Fibroblast of lung (primary cell): ENCODE measurements at regions not wholly inside any gene's neighbourhood (a gene's known extent, or its start where the extent isn't known, plus 50 kb on each side); places are given as distances from the start of the nearest gene placed in this dataset.

Experiments
- EZH2 ChIP-seq: IDR thresholded peaks from 2 replicates; pipeline ENCODE4 v1.5.1; 2012; ENCODE audit warnings: low read length, control low read depth, mild to moderate bottlenecking; ENCODE audit errors: missing control alignments
- TF ChIP-seq, protein P1 (sequence below), 2 donors: IDR thresholded peaks in 1 of 2; conservative IDR thresholded peaks in 1 of 2; 1 replicate in 1 of 2; 2 replicates in 1 of 2; pipeline ENCODE4 v1.5.1; 2011 to 2012; ENCODE audit warnings: low read length in 2 of 2, control low read depth in 1 of 2, inconsistent platforms in 1 of 2, low read depth in 1 of 2, mild to moderate bottlenecking in 1 of 2

DNA sequence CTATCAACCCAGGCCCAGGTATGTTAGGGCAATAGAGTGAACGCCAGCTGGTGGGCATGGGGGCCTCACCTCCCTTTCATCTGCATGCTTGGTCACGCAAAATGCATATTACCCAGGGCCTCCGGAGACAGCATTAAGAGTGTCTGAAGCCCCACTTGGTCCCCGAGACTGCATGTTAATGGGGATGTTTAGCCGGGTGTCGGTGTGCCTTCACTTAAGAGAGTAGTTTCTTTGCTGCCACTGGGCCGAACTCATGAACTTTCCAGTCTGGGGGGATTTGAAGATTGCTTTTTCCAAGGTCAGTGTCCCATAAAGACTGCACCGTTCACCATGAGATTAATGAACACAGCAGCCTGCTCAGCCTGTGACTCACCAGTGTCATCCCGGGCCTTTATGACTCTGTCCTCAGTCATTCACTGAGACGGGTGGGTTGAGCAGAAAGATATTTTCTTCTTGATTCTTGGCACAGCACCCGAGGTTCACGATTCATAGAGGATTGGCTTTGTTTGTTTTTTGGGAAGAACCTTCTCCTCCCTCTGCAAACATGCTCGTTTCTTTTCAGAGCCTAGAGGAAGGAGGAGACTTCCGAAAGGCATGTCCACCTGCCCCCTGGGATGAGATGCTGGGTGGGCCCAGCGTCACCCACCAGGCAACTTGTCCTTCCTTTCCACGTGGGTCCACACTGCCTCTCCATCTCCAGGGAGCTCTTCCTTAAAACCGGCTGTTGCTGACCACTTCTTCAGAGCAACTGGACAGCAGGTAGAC is 199.1 kb downstream of the GLI2 start:
- no peak for TF ChIP-seq EZH2
- TF ChIP-seq, protein P1, sequence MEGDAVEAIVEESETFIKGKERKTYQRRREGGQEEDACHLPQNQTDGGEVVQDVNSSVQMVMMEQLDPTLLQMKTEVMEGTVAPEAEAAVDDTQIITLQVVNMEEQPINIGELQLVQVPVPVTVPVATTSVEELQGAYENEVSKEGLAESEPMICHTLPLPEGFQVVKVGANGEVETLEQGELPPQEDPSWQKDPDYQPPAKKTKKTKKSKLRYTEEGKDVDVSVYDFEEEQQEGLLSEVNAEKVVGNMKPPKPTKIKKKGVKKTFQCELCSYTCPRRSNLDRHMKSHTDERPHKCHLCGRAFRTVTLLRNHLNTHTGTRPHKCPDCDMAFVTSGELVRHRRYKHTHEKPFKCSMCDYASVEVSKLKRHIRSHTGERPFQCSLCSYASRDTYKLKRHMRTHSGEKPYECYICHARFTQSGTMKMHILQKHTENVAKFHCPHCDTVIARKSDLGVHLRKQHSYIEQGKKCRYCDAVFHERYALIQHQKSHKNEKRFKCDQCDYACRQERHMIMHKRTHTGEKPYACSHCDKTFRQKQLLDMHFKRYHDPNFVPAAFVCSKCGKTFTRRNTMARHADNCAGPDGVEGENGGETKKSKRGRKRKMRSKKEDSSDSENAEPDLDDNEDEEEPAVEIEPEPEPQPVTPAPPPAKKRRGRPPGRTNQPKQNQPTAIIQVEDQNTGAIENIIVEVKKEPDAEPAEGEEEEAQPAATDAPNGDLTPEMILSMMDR (conservative IDR thresholded peaks at IDR 0.05 in 1 of 2, IDR thresholded peaks at IDR 0.05 in 1 of 2; ENCODE audit: low read depth in 1 of 2, low read length in 2 of 2): no peak
